GM12878 (cell line): ENCODE measurements at regions not wholly inside any gene's neighbourhood (a gene's known extent, or its start where the extent isn't known, plus 50 kb on each side); places are given as distances from the start of the nearest gene placed in this dataset.

Source experiments
- CHD1 ChIP-seq: IDR thresholded peaks from 2 replicates; pipeline ENCODE4 v1.6.1; 2012; ENCODE audit warnings: low read depth, low read length, improper control_type of control experiment
- CTCF ChIP-seq, 3 experiments: IDR thresholded peaks in 2 of 3; conservative IDR thresholded peaks in 1 of 3; 2 replicates each; pipeline ENCODE4 v1.5.1; 2011; ENCODE audit warnings: low read depth in 3 of 3, low read length in 3 of 3, mild to moderate bottlenecking in 3 of 3, control low read depth in 2 of 3, moderate library complexity in 2 of 3, inconsistent platforms in 1 of 3, mixed read lengths in 1 of 3; ENCODE audit not compliant: control insufficient read depth in 2 of 3, insufficient read depth in 1 of 3; ENCODE audit errors: extremely low read depth in 1 of 3
- POLR2A ChIP-seq: IDR thresholded peaks from 2 replicates; pipeline ENCODE4 v1.6.1; 2011; ENCODE audit warnings: low read depth, mild to moderate bottlenecking, low read length
- SUZ12 ChIP-seq: fragments of 200-600 bp; sonication (generic); IDR thresholded peaks from one replicate; pipeline ENCODE4 v1.6.1; 2018; ENCODE audit warnings: antibody characterized with exemption, mild to moderate bottlenecking; ENCODE audit not compliant: unreplicated experiment

- TF ChIP-seq POLR2A = no peak
- TF ChIP-seq CHD1 = no peak
- TF ChIP-seq SUZ12 = no peak
- TF ChIP-seq CTCF (IDR thresholded peaks at IDR 0.05 in 2 of 3, conservative IDR thresholded peaks at IDR 0.05 in 1 of 3; ENCODE audit: control insufficient read depth in 2 of 3, extremely low read depth in 1 of 3, insufficient read depth in 1 of 3, low read depth in 3 of 3, low read length in 3 of 3) = no peak
Measured at GRCh38 chr9:88026118-88026479, 51.8 kb upstream of the CDK20 start.
